ENCODE measurements at regions not wholly inside any gene's neighbourhood (a gene's known extent, or its start where the extent isn't known, plus 50 kb on each side); places are given as distances from the start of the nearest gene placed in this dataset.

DNA sequence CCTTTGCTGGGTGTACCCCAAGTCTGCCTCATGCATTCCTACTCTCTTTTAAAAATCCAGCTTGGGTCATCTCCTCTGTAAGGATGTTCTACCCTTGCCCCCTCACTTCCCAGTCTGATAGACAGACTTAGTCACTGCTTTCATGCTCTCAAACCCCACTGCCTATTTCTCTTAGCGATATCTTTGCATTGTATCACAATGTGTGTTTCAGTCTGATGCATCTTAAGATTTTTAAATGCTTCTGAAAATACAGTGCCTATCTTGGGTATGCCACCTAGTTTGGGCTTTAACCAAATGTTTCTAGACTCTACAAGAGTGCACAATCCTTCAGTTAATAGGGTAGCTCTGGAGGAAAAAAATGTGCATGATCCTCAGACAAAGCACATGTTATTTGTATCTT, 97.8 kb downstream of the SNX18 start:
- no peak overlapping the region for H3K4me3 ChIP-seq (ENCODE audit: low read length)
- no peaks in the 10 kb centered on the region for H3K9me3 ChIP-seq (ENCODE audit: control insufficient read depth, low read depth, low read length)
- H3K4me1 ChIP-seq (ENCODE audit: control insufficient read depth, insufficient read depth, low read length): no peaks in the 10 kb centered on the region
- DNase-seq: no peak
- H3K36me3 ChIP-seq (ENCODE audit: control insufficient read depth, insufficient read depth, low read length): no peaks in the 10 kb centered on the region
- H3K27ac ChIP-seq (ENCODE audit: low read length): no peak overlapping the region
- H3K27me3 ChIP-seq (ENCODE audit: control insufficient read depth, insufficient read depth, low read length): no peaks in the 10 kb centered on the region
- WGBS (ENCODE audit: insufficient coverage, low lambda C conversion rate): 100% methylated on average over 1 of the region's 1 CpG

GRCh38 chr5:54612711-54613110, 95.2 kb downstream of the SNX18 start:
- WGBS (ENCODE audit: insufficient coverage, low lambda C conversion rate): no CpG with 5 or more reads among the region's 5 CpGs
- H3K27ac ChIP-seq (ENCODE audit: low read length): no peak overlapping the region
- no peaks in the 10 kb centered on the region for H3K9me3 ChIP-seq (ENCODE audit: control insufficient read depth, low read depth, low read length)
- DNase-seq: no peak
- no peaks in the 10 kb centered on the region for H3K4me1 ChIP-seq (ENCODE audit: control insufficient read depth, insufficient read depth, low read length)
- no peak overlapping the region for H3K4me3 ChIP-seq (ENCODE audit: low read length)
- no peaks in the 10 kb centered on the region for H3K36me3 ChIP-seq (ENCODE audit: control insufficient read depth, insufficient read depth, low read length)
- H3K27me3 ChIP-seq (ENCODE audit: control insufficient read depth, insufficient read depth, low read length): no peaks in the 10 kb centered on the region

GRCh38 chr5:54611290-54611951, 93.9 kb downstream of the SNX18 start:
- Histone ChIP-seq H3K9me3 (ENCODE audit: control insufficient read depth, low read depth, low read length) (no peaks in the 10 kb centered on the region), H3K36me3 (ENCODE audit: control insufficient read depth, insufficient read depth, low read length) (no peaks in the 10 kb centered on the region), H3K4me3 (ENCODE audit: low read length) (no peak overlapping the region), H3K27me3 (ENCODE audit: control insufficient read depth, insufficient read depth, low read length) (no peaks in the 10 kb centered on the region), H3K27ac (ENCODE audit: low read length) (no peak overlapping the region), H3K4me1 (ENCODE audit: control insufficient read depth, insufficient read depth, low read length) (no peaks in the 10 kb centered on the region)
- WGBS (ENCODE audit: insufficient coverage, low lambda C conversion rate): 80% methylated on average over 1 of the region's 5 CpGs
- no peak for DNase-seq

- DNase-seq: no peak
- Histone ChIP-seq H3K36me3 (ENCODE audit: control insufficient read depth, insufficient read depth, low read length) (no peaks in the 10 kb centered on the region), H3K27ac (ENCODE audit: low read length) (no peak overlapping the region), H3K27me3 (ENCODE audit: control insufficient read depth, insufficient read depth, low read length) (no peaks in the 10 kb centered on the region), H3K9me3 (ENCODE audit: control insufficient read depth, low read depth, low read length) (no peaks in the 10 kb centered on the region), H3K4me3 (ENCODE audit: low read length) (no peak overlapping the region), H3K4me1 (ENCODE audit: control insufficient read depth, insufficient read depth, low read length) (no peaks in the 10 kb centered on the region)
- 20% methylated on average over 1 of the region's 6 CpGs for WGBS (ENCODE audit: insufficient coverage, low lambda C conversion rate)
Observed at GRCh38 chr5:54610197-54610944, 92.8 kb downstream of the SNX18 start.

- Histone ChIP-seq H3K27ac (ENCODE audit: low read length) (no peak overlapping the region), H3K4me1 (ENCODE audit: control insufficient read depth, insufficient read depth, low read length) (no peaks in the 10 kb centered on the region), H3K27me3 (ENCODE audit: control insufficient read depth, insufficient read depth, low read length) (no peaks in the 10 kb centered on the region), H3K9me3 (ENCODE audit: control insufficient read depth, low read depth, low read length) (no peaks in the 10 kb centered on the region), H3K4me3 (ENCODE audit: low read length) (no peak overlapping the region), H3K36me3 (ENCODE audit: control insufficient read depth, insufficient read depth, low read length) (no peaks in the 10 kb centered on the region)
- no CpG with 5 or more reads among the region's 3 CpGs for WGBS (ENCODE audit: insufficient coverage, low lambda C conversion rate)
- DNase-seq: no peak
Observed at GRCh38 chr5:54608423-54609085, 91.0 kb downstream of the SNX18 start.

DNA sequence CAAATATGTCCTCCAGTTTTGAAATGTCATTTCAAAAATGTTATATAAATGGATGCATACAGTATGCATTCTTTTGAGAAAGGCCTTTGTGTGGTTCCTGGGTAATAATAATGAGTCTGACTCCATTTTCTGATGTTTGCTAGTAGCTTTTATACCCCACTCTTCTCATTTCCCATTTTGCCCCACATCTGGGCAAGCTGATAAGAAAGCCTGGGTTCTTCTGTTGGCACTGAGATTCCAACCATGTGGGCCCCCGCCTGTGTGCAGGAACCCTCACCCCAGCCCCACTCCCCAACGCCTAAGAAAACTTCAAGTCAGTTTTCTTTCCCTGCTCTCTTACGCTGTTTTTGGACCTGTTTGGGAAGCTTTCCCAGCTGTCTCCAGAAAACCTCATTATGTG, 89.4 kb downstream of the SNX18 start:
- Histone ChIP-seq H3K4me3 (ENCODE audit: low read length) (no peak overlapping the region), H3K9me3 (ENCODE audit: control insufficient read depth, low read depth, low read length) (no peaks in the 10 kb centered on the region), H3K36me3 (ENCODE audit: control insufficient read depth, insufficient read depth, low read length) (no peaks in the 10 kb centered on the region), H3K27me3 (ENCODE audit: control insufficient read depth, insufficient read depth, low read length) (no peaks in the 10 kb centered on the region), H3K4me1 (ENCODE audit: control insufficient read depth, insufficient read depth, low read length) (no peaks in the 10 kb centered on the region), H3K27ac (ENCODE audit: low read length) (no peak overlapping the region)
- no CpG with 5 or more reads among the region's 3 CpGs for WGBS (ENCODE audit: insufficient coverage, low lambda C conversion rate)
- DNase-seq: no peak

- H3K27me3 ChIP-seq (ENCODE audit: control insufficient read depth, insufficient read depth, low read length): no peaks in the 10 kb centered on the region
- H3K36me3 ChIP-seq (ENCODE audit: control insufficient read depth, insufficient read depth, low read length): no peaks in the 10 kb centered on the region
- DNase-seq: no peak
- no peaks in the 10 kb centered on the region for H3K9me3 ChIP-seq (ENCODE audit: control insufficient read depth, low read depth, low read length)
- no peaks in the 10 kb centered on the region for H3K4me1 ChIP-seq (ENCODE audit: control insufficient read depth, insufficient read depth, low read length)
- no peak overlapping the region for H3K4me3 ChIP-seq (ENCODE audit: low read length)
- 100% methylated on average over 1 of the region's 1 CpG for WGBS (ENCODE audit: insufficient coverage, low lambda C conversion rate)
- H3K27ac ChIP-seq (ENCODE audit: low read length): no peak overlapping the region
Observed at GRCh38 chr5:54603372-54603771, 85.8 kb downstream of the SNX18 start.

GRCh38 chr5:54602475-54602874, 84.9 kb downstream of the SNX18 start:
- no peaks in the 10 kb centered on the region for H3K4me1 ChIP-seq (ENCODE audit: control insufficient read depth, insufficient read depth, low read length)
- no peaks in the 10 kb centered on the region for H3K27me3 ChIP-seq (ENCODE audit: control insufficient read depth, insufficient read depth, low read length)
- H3K36me3 ChIP-seq (ENCODE audit: control insufficient read depth, insufficient read depth, low read length): no peaks in the 10 kb centered on the region
- no peak overlapping the region for H3K4me3 ChIP-seq (ENCODE audit: low read length)
- no peak overlapping the region for H3K27ac ChIP-seq (ENCODE audit: low read length)
- H3K9me3 ChIP-seq (ENCODE audit: control insufficient read depth, low read depth, low read length): no peaks in the 10 kb centered on the region
- no CpG with 5 or more reads among the region's 7 CpGs for WGBS (ENCODE audit: insufficient coverage, low lambda C conversion rate)
- no peak for DNase-seq

DNA sequence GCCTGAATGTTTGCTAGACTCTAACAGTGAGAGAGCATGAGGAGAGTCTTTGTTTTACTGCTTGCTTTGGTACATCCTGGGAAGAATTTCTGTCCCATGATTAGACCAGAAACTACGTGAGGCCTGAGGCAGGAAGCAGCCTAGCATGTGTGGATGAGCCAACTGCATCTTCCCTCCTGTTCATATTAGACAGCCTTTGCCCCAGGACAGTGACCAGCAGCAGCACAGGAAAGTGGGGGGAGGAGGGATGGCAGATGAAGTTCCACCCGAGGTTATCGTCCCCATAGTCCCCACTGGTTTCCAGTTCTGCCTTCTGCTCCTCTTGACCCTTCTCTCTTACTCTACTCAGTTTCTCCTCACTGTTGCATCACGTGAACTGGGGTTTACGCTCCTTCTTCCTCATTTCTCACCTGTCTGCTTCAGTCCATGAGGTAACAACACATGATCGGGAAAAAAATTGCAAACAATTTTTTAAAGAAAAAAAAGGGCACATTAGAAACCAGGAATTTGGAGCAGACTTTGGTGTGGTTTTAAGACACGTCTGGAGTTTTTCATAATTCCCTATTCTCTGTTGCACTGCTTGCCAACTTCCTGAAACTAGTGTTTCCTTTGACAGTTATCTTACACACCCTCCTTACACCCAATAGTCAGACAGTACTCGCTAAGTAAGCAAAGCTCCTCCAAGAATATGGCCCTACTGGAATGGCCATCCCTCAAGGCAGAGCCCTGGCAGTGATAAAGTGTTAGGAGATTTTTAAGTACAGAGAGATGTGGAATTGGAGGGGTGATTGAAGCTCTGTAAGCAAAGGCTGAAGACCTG, 84.1 kb downstream of the SNX18 start:
- peaks cover 2% of the 10 kb centered on the region for H3K4me1 ChIP-seq (ENCODE audit: control insufficient read depth, insufficient read depth, low read length)
- no peak for DNase-seq
- no peaks in the 10 kb centered on the region for H3K9me3 ChIP-seq (ENCODE audit: control insufficient read depth, low read depth, low read length)
- 95% methylated on average over 3 of the region's 8 CpGs for WGBS (ENCODE audit: insufficient coverage, low lambda C conversion rate)
- no peaks in the 10 kb centered on the region for H3K27me3 ChIP-seq (ENCODE audit: control insufficient read depth, insufficient read depth, low read length)
- no peak overlapping the region for H3K4me3 ChIP-seq (ENCODE audit: low read length)
- H3K36me3 ChIP-seq (ENCODE audit: control insufficient read depth, insufficient read depth, low read length): no peaks in the 10 kb centered on the region
- H3K27ac ChIP-seq (ENCODE audit: low read length): no peak overlapping the region

Measured in large intestine (tissue), 3 donors.